ENCODE measurements at regions not wholly inside any gene's neighbourhood (a gene's known extent, or its start where the extent isn't known, plus 50 kb on each side); places are given as distances from the start of the nearest gene placed in this dataset.

DNA sequence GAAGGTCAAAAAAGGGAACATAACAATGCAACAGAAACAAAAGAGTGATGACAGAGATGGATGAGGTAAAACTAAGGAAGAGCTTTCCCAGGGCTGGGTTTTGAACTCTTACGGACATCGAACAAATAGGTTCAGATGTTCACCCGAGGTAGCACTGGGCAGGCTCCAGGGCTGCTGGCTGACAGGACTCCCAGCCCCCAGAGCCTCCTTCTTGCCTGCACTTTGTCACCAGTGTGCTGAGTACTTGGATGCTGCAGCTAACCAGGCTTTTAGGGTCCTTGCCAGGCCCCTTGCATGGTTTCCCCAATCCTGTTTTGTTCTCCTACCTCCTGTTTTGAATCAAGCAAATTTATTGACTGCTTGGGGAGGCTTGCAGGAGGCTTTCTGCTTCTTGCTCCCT is 322.9 kb downstream of the DYSF start:
- DNase-seq (ENCODE audit: low read depth) = no peak

- no peak for DNase-seq (ENCODE audit: low read depth)
Observed at GRCh38 chr2:71773218-71773617, 319.9 kb downstream of the DYSF start.

DNA sequence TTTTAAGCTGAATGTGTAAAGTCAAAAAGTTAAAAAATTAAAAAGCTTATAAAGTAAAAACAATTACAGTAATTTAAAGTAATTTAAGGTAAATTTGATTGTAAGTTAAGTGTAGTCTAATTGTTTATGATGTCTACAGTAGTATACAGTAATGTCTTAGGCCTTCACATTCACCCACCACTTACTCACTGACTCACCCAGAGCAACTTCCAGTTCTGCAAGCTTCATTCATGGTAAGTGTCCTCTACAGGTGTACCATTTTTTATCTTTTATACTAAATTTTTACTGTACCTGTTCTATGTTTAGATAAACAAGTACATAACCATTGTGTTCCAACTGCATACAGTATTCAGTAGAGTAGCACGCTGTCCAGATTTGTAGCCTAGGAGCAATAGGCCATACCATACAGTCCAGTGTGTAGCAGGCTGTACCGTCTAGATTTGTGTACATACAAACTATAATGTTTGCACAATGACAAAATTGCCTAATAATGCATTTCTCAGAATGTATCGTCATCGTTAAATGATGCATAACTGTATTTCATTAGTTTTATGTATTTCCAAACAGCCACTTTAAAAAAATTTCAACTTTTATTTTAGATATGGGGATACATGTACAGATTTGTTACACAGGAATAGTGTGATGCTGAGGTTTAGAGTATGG is 319.3 kb downstream of the DYSF start:
- no peak for DNase-seq (ENCODE audit: low read depth)

- DNase-seq (ENCODE audit: low read depth) = no peak
Observed at GRCh38 chr2:71767663-71768062, 314.3 kb downstream of the DYSF start.

DNA sequence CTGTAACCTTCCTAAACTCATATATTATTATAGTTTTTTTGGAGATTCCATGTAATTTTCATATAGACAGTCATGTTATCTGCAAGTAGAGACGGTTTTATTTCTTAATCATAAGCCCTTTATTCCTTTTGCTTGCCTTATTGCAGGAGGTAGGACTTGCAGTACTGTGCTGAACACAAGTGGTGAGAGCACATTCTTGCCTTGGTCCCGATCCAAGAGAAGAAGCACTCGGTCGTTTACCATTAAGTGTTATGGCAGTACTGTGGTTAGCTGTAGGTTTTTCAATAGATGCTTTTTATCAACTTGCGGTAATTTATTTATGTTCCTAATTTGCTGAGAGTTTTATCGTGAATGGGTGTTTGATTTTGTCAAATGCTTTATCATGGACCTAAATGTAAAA is 305.7 kb downstream of the DYSF start:
- no peak for DNase-seq (ENCODE audit: low read depth)

DNA sequence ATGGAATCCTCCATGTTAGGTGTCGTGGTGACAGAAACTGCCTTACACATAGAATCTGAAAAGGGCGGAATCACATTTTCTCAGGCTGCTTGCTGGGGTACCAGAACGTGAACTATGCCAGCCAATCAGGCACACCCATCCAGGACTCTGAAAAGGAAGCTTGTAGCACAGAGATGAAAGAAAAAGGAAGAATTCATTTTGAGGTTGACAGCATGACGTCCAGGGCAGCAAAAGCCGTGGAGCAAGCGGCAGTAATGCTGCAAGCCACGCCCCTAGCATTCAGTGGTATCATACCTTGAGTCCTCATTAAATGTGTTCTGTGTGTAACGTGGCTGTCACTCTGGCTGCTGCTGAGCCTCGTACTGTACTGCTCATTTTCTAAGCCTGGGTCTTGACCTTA is 304.0 kb downstream of the DYSF start:
- no peak for DNase-seq (ENCODE audit: low read depth)

- peak; percentile 74 for DNase-seq (ENCODE audit: low read depth)
Observed at GRCh38 chr2:71756280-71756906, 303.0 kb downstream of the DYSF start.

DNA sequence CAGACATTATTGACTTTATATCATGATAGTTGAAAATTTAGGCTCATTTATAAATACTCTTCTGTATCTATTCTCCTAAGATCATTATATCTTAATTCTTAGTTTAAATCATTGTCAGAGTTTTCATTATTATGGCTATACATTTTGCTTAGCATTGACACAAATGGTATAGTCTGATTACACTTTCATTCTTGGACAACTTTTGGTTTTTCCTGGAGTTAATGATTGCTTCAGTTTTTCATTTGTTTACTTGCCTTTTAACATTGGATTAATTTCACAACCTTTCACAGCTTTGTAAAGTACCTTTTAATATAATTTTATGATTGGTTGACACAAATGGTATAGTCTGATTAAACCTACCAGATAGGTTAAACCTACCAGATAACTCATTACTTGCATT is 298.2 kb downstream of the DYSF start:
- DNase-seq (ENCODE audit: low read depth) = no peak

- DNase-seq (ENCODE audit: low read depth) = no peak
Observed at GRCh38 chr2:71749671-71750101, 296.3 kb downstream of the DYSF start.

DNA sequence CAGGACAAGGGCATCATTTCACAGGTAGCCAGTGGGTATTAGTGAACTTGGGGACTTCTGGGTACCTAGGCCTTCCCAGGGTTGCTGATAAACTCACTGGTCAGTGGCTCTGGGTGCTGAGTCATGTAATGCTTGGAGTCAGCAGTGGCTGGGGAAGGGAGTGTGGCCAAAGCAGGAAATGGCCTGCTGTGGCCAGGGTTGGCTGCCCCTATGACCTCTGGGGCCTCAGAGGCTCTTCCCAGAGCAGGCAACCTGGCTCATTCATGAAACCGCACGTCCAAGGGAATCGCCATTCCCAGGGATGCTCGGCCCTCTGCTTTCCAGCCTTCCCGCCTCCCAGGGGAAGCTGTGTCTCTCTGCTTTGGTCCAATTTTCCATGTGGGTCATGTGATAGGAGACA is 294.9 kb downstream of the DYSF start:
- DNase-seq (ENCODE audit: low read depth) = peak; percentile 60

DNA sequence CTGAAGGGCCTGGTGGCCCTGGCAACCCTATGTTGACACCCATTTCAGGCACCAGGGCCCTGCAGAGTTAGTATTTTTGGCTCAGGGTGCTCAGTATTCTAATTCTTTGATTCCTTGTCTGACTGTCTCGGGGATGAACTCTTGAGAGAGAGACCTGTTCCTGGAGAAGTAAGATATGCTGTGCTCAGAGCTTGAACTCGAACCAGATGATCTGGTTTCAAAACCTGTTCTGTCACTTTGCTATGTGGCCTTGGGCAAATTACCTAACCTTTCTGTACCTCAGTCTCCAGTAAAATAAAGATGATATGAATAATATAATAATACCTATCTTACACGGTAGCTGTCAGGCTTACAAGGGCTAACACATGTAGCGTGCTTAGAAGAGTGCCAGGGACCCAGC is 294.2 kb downstream of the DYSF start:
- DNase-seq (ENCODE audit: low read depth) = no peak

DNA sequence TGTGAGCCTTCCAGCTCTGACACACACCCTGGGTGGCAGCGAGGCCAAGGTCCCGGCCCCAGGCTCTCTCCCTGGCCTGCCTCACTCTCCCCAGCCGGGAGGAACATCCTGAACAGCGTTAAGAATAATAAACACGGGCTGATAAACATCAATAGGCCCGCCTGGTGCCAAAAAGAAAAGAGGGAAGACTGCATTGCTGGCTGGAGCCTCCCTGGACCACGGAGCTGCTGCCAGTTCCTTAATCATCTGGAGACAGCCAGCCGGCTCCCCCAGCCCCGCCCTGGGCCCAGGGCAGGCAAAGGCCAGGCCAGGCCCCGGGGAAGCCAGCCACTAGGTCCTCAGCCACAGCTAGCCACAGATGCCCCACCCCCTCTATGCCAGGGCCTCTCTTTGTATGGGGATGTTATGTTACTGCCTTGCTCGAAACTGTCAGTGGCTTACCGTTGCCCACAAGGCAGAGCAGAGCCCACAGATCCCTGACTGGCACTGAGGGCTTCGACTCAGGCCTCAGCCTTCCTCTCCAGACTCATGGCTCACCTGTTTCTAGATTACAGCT is 293.7 kb downstream of the DYSF start:
- no peak for DNase-seq (ENCODE audit: low read depth)

DNA sequence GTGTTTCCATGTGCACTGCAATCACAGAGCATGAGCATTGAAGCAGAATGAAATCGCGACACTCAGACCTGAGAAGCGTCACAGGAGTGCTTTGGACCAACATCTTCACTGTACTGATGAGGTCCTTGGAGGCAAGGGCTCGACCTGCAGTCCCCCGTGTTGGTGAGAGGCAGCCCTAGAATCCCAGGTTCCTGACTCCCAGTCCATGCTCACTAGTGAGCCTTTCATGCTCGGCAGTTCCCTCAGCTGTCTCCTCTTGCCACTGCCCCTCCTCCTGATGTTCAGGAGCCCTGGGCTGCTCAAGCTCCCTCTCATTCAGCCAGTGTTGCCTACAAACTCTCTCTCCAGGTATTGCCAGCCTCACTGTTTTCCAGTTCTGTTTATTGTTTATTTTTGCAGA is 291.4 kb downstream of the DYSF start:
- DNase-seq (ENCODE audit: low read depth) = no peak

DNA sequence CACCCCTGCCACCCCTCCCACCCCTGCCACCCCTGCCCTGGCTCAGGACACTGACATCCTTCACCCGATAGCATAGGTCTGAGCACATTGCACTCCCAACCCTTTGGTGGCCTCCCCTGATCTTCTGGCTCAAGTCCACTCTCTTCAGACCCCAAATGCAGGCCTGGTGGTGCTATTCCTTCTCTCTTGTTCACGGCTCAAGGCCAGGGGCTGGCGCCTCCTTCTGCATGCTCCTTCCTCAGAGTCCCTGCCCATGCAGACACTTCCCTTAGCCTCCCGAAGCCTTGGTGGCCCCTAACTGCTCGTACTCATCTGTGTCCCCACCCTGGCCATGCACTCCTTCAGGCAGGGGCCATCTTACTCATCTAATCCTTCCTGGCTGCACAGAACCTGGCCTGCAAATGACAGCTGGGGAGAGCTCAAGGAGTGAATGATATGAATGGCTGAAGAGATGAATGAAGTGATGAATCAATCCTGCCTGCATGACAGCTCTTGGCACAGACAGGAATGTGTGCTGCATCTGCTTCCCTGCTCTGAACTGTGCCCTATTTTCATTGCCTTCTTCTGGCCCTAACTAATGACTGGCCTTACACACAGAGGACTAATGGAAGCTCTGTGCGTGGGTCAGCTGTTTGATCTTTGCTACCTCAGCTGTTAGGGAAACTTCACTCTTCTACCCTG is 290.8 kb downstream of the DYSF start:
- no peak for DNase-seq (ENCODE audit: low read depth)

- DNase-seq (ENCODE audit: low read depth) = peak; percentile 89
Observed at GRCh38 chr2:71742953-71743601, 289.7 kb downstream of the DYSF start.

GRCh38 chr2:71736986-71737385 is 283.6 kb downstream of the DYSF start:
- DNase-seq (ENCODE audit: low read depth) = no peak

- DNase-seq (ENCODE audit: low read depth) = no peak
Observed at GRCh38 chr2:71736091-71736861, 282.9 kb downstream of the DYSF start.
